HCT116 (cell line): ENCODE measurements at regions not wholly inside any gene's neighbourhood (a gene's known extent, or its start where the extent isn't known, plus 50 kb on each side); places are given as distances from the start of the nearest gene placed in this dataset.

Experiments used
- CBX3 ChIP-seq: IDR thresholded peaks from 2 replicates; pipeline ENCODE4 v1.6.1; 2012; ENCODE audit warnings: low read depth
- CTCF ChIP-seq, 3 experiments: fragments of 200-600 bp in 1 of 3; sonication (generic) in 1 of 3; IDR thresholded peaks in 2 of 3; conservative IDR thresholded peaks in 1 of 3; 2 replicates each; pipeline ENCODE4 v1.5.1; 2012 to 2017; ENCODE audit warnings: low read depth in 2 of 3, low read length in 2 of 3, antibody characterized with exemption in 1 of 3, borderline replicate concordance in 1 of 3, control low read depth in 1 of 3, mild to moderate bottlenecking in 1 of 3, mixed read lengths in 1 of 3, mixed run types in 1 of 3, moderate library complexity in 1 of 3; ENCODE audit not compliant: insufficient read depth in 1 of 3
- EGR1 ChIP-seq: IDR thresholded peaks from 2 replicates; pipeline ENCODE4 v1.6.1; 2012; ENCODE audit warnings: low read depth
- EZH2 ChIP-seq: fragments of 200-600 bp; sonication (generic); IDR thresholded peaks from 2 replicates; pipeline ENCODE4 v1.6.1; 2017; ENCODE audit warnings: antibody characterized with exemption, mixed run types
- MAX ChIP-seq: IDR thresholded peaks from 2 replicates; pipeline ENCODE4 v1.6.1; 2012
- POLR2A ChIP-seq: IDR thresholded peaks from 2 replicates; pipeline ENCODE4 v1.7.0; 2011; ENCODE audit warnings: borderline replicate concordance; ENCODE audit not compliant: insufficient read depth, insufficient read length; ENCODE audit errors: extremely low read depth
- POLR2AphosphoS5 ChIP-seq: IDR thresholded peaks from 2 replicates; pipeline ENCODE4 v1.6.1; 2011; ENCODE audit warnings: mild to moderate bottlenecking, low read depth, low read length, moderate library complexity
- SIN3A ChIP-seq: IDR thresholded peaks from 2 replicates; pipeline ENCODE4 v1.6.1; 2012; ENCODE audit warnings: low read depth
- SP1 ChIP-seq: IDR thresholded peaks from 2 replicates; pipeline ENCODE4 v1.6.1; 2012; ENCODE audit warnings: low read depth
- SRF ChIP-seq: IDR thresholded peaks from 2 replicates; pipeline ENCODE4 v1.6.1; 2012; ENCODE audit warnings: low read depth
- TCF7L2 ChIP-seq: IDR thresholded peaks from 2 replicates; pipeline ENCODE4 v1.7.0; 2011; ENCODE audit warnings: borderline replicate concordance, inconsistent platforms; ENCODE audit not compliant: insufficient read depth, insufficient read length; ENCODE audit errors: extremely low read depth
- YY1 ChIP-seq: IDR thresholded peaks from 2 replicates; pipeline ENCODE4 v1.6.1; 2011; ENCODE audit warnings: low read length, low read depth, moderate library complexity, mild to moderate bottlenecking; ENCODE audit not compliant: insufficient replicate concordance; ENCODE audit errors: extremely low read depth
- ZNF274 ChIP-seq: fragments of 200-500 bp; sonication (Bioruptor generic); IDR thresholded peaks from 2 replicates; pipeline ENCODE4 v1.6.1; 2014; ENCODE audit warnings: mild to moderate bottlenecking, low read depth, low read length, inconsistent platforms
- TF ChIP-seq, protein P1 (sequence below): IDR thresholded peaks from 2 replicates; pipeline ENCODE4 v1.6.1; 2012

- TF ChIP-seq CBX3 (no peak), CTCF (IDR thresholded peaks at IDR 0.05 in 2 of 3, conservative IDR thresholded peaks at IDR 0.05 in 1 of 3; ENCODE audit: borderline replicate concordance in 1 of 3, insufficient read depth in 1 of 3, low read depth in 2 of 3, low read length in 2 of 3) (no peak), EGR1 (no peak), SIN3A (no peak), MAX (no peak), EZH2 (no peak), POLR2A (no peak), ZNF274 (no peak), SRF (no peak), POLR2AphosphoS5 (no peak), TCF7L2 (no peak), YY1 (no peak), SP1 (no peak)
- TF ChIP-seq, protein P1, sequence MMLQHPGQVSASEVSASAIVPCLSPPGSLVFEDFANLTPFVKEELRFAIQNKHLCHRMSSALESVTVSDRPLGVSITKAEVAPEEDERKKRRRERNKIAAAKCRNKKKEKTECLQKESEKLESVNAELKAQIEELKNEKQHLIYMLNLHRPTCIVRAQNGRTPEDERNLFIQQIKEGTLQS, result no peak
These were observed 297.1 kb downstream of the SATB1 start for GRCh38 chr3:18127859-18128681.
